ENCODE measurements at regions not wholly inside any gene's neighbourhood (a gene's known extent, or its start where the extent isn't known, plus 50 kb on each side); places are given as distances from the start of the nearest gene placed in this dataset.
"Not testable (repeated sequence)": the region's sequence is repeated elsewhere in the genome, so short reads cannot be mapped to it uniquely, and the experiment has no call there.

DNA sequence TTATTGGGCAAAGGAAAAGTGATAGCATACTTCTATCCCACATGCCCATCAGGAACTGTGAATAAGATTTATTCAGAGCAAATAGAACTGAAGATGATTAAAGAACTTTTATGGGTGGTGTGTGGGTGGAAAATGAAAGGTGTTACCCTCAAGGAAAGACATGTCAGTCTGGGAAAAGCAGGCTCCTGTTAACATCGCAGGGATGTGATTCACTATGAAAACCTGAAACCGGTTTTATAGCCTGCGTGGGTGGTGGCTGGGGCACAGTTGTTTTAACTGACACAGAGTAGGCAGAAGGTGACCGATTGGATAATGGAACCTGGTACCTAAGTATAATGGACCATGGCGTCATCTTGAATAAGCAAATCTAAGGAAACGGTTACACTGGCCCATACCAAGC, 61.3 kb upstream of the CASK start:
- DNase-seq (ENCODE audit: low read depth) = peak; percentile 21

GRCh38 chrX:41982953-41983352, 59.6 kb upstream of the CASK start:
- DNase-seq (ENCODE audit: low read depth) = no peak

DNA sequence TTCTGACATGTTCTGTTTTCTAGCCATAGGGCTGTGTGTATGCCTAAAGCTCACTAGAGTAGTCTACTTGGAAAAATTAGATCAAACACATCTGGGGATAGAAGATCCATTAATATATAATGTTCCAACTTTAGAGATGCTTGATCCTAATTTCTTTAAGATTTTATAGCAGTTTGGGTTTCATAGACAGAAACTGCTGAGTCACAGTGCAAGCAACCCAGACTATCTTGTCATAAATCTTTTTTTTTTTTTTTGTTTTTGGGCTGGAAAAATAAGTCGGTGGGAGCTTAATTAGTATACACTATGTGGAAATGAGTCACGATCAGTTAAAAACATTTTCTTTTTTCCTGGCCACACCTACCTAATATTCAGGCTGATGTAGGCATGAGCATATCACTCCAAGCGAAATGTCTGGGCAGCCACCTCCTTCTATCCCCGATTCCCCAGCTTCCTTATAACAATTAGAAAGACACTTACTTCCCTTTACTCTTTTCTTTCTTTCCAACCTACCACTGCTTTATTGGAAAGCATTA, 58.2 kb upstream of the CASK start:
- peak; percentile 6 for DNase-seq (ENCODE audit: low read depth)

DNA sequence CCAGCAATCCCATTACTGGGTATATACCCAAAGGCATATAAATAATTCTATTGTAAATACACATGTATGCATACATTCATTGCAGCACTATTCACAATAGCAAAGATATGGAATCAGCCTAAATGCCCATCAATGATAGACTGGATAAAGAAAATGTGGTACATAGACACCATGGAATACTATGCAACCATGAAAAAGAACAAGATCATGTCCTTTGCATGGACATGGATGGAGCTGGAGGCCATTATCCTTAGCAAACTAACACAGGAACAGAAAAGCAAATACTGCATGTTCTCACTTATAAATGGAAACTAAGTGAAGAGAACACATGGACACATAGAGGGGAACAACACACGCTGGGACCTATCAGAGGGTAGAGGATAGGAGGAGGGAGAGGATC, 51.3 kb upstream of the CASK start:
- DNase-seq (ENCODE audit: low read depth) = not testable (repeated sequence)

DNA sequence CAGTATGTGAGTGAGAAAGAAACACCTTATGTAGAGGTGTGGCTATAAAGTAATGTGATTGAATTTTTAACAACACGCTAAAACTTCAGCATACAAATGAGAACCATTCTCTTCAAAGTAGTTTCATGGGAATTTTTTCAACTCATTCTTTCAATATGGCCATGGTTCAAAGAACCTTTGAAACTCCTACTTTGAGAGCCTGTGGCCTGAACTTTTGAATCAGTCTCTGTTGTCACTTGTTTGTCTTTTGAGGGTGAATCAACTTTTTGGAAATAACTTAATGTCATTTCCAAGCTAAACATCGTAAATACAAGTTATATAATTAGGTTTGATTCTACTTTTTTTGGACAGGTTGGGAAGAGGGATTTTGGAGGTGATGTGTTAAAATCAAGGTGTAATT, 49.9 kb upstream of the CASK start:
- DNase-seq (ENCODE audit: low read depth) = no peak

All from EH (cell line).